ENCODE measurements at regions not wholly inside any gene's neighbourhood (a gene's known extent, or its start where the extent isn't known, plus 50 kb on each side); places are given as distances from the start of the nearest gene placed in this dataset.

- no peak overlapping the region for H3K4me3 ChIP-seq (ENCODE audit: low read depth, low read length)
- no peak for TF ChIP-seq CTCF (IDR thresholded peaks at IDR 0.05; ENCODE audit: insufficient read depth, low read length)
- no peak for DNase-seq (ENCODE audit: low read depth)
Measured at GRCh38 chr2:133957724-133958480, 296.0 kb upstream of the MGAT5 start.

- TF ChIP-seq CTCF (IDR thresholded peaks at IDR 0.05; ENCODE audit: insufficient read depth, low read length) = no peak
Measured at GRCh38 chr2:133959066-133959465, 294.8 kb upstream of the MGAT5 start.

GRCh38 chr2:133966720-133967304 is 287.1 kb upstream of the MGAT5 start:
- no peak overlapping the region for H3K4me3 ChIP-seq (ENCODE audit: low read depth, low read length)
- no peak for TF ChIP-seq CTCF (IDR thresholded peaks at IDR 0.05; ENCODE audit: insufficient read depth, low read length)
- no peak for DNase-seq (ENCODE audit: low read depth)

More at GRCh38 chr2:133959066-133959465, 294.8 kb upstream of the MGAT5 start:
- DNase-seq (ENCODE audit: low read depth) = no peak
- H3K4me3 ChIP-seq (ENCODE audit: low read depth, low read length) = no peak overlapping the region

GRCh38 chr2:133967326-133967725 is 286.5 kb upstream of the MGAT5 start:
- H3K4me3 ChIP-seq (ENCODE audit: low read depth, low read length) = no peak overlapping the region
- no peak for DNase-seq (ENCODE audit: low read depth)
- no peak for TF ChIP-seq CTCF (IDR thresholded peaks at IDR 0.05; ENCODE audit: insufficient read depth, low read length)

- no peak overlapping the region for H3K4me3 ChIP-seq (ENCODE audit: low read depth, low read length)
- DNase-seq (ENCODE audit: low read depth) = no peak
- TF ChIP-seq CTCF (IDR thresholded peaks at IDR 0.05; ENCODE audit: insufficient read depth, low read length) = no peak
Measured at GRCh38 chr2:133968446-133968845, 285.4 kb upstream of the MGAT5 start.

- no peak overlapping the region for H3K4me3 ChIP-seq (ENCODE audit: low read depth, low read length)
- DNase-seq (ENCODE audit: low read depth) = no peak
- no peak for TF ChIP-seq CTCF (IDR thresholded peaks at IDR 0.05; ENCODE audit: insufficient read depth, low read length)
Measured at GRCh38 chr2:133970641-133971040, 283.2 kb upstream of the MGAT5 start.
